KBM-7 (cell line): ENCODE measurements at regions not wholly inside any gene's neighbourhood (a gene's known extent, or its start where the extent isn't known, plus 50 kb on each side); places are given as distances from the start of the nearest gene placed in this dataset.
"Not testable (repeated sequence)": the region's sequence is repeated elsewhere in the genome, so short reads cannot be mapped to it uniquely, and the experiment has no call there.

Source experiments
- DNase-seq: peaks from one replicate; pipeline ENCODE4 v3.0.0-alpha.2; 2015
- in situ Hi-C: fragments of 300-500 bp; cut with MboI; formaldehyde crosslinking; loops from 2 replicates; pipeline ENCODE4 v1.14.3; 2020; ENCODE audit warnings: low sequenced_read_pairs, low pct_unique_long_range_greater_than_20kb, mixed read lengths

- no peak for DNase-seq
- in situ Hi-C loops, result no loop called here
Observed at GRCh38 chr11:130652671-130653335, 204.4 kb downstream of the ADAMTS15 start.

GRCh38 chr11:130653838-130654636, 205.6 kb downstream of the ADAMTS15 start:
- no peak for DNase-seq
- in situ Hi-C loops, result no loop called here

GRCh38 chr11:130655300-130655699, 206.9 kb downstream of the ADAMTS15 start:
- no peak for DNase-seq
- in situ Hi-C loops, result no loop called here

- in situ Hi-C loops, result no loop called here
Observed at GRCh38 chr11:130666781-130667251, 218.4 kb downstream of the ADAMTS15 start.

GRCh38 chr11:130668751-130669150, 220.3 kb downstream of the ADAMTS15 start:
- no peak for DNase-seq

More at GRCh38 chr11:130666781-130667251, 218.4 kb downstream of the ADAMTS15 start:
- no peak for DNase-seq

GRCh38 chr11:130670200-130670599, 221.8 kb downstream of the ADAMTS15 start:
- no peak for DNase-seq
- in situ Hi-C loops, result no loop called here

More at GRCh38 chr11:130668751-130669150, 220.3 kb downstream of the ADAMTS15 start:
- in situ Hi-C loops, result no loop called here

- no peak for DNase-seq
Observed at GRCh38 chr11:130671801-130672700, 223.6 kb downstream of the ADAMTS15 start.

GRCh38 chr11:130672911-130673310, 224.5 kb downstream of the ADAMTS15 start:
- in situ Hi-C loops, result no loop called here
- no peak for DNase-seq

More at GRCh38 chr11:130671801-130672700, 223.6 kb downstream of the ADAMTS15 start:
- in situ Hi-C loops, result no loop called here

- in situ Hi-C loops, result no loop called here
- DNase-seq, result no peak
Observed at GRCh38 chr11:130673698-130674097, 225.3 kb downstream of the ADAMTS15 start.

GRCh38 chr11:130674686-130675308, 226.4 kb downstream of the ADAMTS15 start:
- in situ Hi-C loops, result no loop called here
- DNase-seq, result no peak

GRCh38 chr11:130675371-130675821, 227.0 kb downstream of the ADAMTS15 start:
- DNase-seq, result no peak
- in situ Hi-C loops, result no loop called here

GRCh38 chr11:130675917-130676316, 227.5 kb downstream of the ADAMTS15 start:
- in situ Hi-C loops, result no loop called here
- DNase-seq, result no peak

- in situ Hi-C loops, result no loop called here
- no peak for DNase-seq
Observed at GRCh38 chr11:130677486-130678153, 229.2 kb downstream of the ADAMTS15 start.

- DNase-seq, result no peak
- in situ Hi-C loops, result no loop called here
Observed at GRCh38 chr11:130679247-130679646, 230.8 kb downstream of the ADAMTS15 start.

- DNase-seq, in situ Hi-C loops: not testable (repeated sequence)
Observed at GRCh38 chr11:130682471-130682870, 233.8 kb downstream of the SNX19 start.

GRCh38 chr11:130689222-130689908, 226.9 kb downstream of the SNX19 start:
- in situ Hi-C loops, result no loop called here
- DNase-seq, result no peak

- in situ Hi-C loops, result no loop called here
Observed at GRCh38 chr11:130691581-130691980, 224.7 kb downstream of the SNX19 start.

GRCh38 chr11:130692220-130692619, 224.1 kb downstream of the SNX19 start:
- DNase-seq, result no peak

More at GRCh38 chr11:130691581-130691980, 224.7 kb downstream of the SNX19 start:
- no peak for DNase-seq

More at GRCh38 chr11:130692220-130692619, 224.1 kb downstream of the SNX19 start:
- in situ Hi-C loops, result no loop called here
